ENCODE measurements at regions not wholly inside any gene's neighbourhood (a gene's known extent, or its start where the extent isn't known, plus 50 kb on each side); places are given as distances from the start of the nearest gene placed in this dataset.

DNA sequence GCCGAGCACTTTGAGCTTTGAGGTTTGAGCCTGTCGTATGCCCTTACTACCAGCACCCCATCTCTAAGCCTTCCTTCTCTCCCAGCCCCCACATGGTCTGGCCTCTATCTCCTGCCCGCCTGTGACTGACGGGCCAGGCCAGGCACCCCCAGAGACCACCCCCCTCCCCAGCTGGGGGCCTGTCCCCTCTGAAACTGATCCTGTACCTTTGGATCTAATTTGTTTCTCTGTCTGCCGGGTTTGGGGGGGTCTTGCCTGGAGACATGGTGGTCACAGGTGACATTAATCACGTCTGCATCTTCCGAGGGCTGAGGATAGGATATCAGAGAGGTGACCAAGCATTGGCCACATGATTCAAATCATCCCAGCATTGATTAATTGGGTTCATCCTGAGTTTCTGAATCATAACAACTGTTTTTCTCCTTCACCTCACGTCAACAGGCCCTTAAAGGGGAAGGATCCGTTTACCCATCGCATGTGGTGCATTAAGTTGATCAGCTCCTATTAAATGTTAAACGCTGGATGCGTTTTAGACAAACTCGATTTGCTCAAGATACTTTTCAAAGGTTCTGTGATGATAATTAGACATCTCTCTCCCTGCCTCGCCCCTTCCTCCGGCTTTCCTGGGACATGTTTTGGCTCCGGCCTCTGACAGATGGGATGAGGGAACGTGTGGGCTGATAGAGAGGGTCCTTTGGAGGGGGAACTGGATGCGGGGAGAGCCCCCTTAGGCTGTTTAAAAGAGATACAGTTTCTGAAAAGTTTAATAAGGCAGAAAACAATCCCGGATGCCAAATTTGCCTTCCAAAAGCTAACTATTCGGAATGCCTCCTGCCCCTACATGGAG lies 63.3 kb upstream of the TBX3 start:
- Mint-ChIP-seq H3K27ac (no peak overlapping the region), H3K36me3 (no peaks in the 10 kb centered on the region), H3K4me3 (no peak overlapping the region), H3K4me1 (ENCODE audit: low read depth) (no peaks in the 10 kb centered on the region), H3K27me3 (peaks cover 3% of the 10 kb centered on the region), H3K9me3 (no peaks in the 10 kb centered on the region)
- ChIA-PET POLR2A (no interaction called here), CTCF (no interaction called here)
- intact Hi-C loops (cut with micrococcal nuclease) = no loop called here
- DNase-seq = no peak

DNA sequence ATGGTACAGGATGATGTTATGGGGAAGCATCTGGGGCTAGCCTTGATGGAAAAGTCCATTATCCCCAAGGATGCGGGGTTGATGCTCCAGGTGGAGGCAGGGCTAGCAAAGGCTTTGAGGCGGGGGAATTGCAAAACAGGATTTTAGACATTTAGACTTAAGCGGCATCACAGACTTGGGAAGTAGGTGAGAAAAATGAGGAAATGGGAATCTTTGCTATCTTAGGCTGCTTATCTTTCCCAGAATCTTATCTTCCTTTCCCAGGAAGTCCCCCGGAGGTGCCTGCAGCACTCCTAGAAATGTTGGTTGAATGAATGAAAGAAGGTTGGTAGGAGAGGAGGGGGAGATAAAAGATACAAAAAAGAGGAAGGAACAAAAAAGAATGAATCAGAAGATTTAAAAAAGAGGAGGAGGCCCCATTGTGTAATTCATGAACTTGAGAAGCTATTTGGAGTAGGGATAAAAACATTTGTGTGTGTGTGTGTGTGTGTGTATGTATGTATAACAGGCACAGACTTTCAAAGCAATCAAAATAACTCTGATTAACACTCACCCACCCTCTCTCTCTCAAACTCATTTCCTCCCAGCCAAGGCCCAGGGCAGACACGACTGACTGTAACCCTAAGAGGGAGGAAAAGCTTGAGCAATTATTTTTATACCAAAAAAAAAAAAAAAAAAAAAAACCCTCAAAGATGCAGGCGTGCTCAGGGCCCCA lies 62.5 kb upstream of the TBX3 start:
- Mint-ChIP-seq H3K27me3 (peaks cover 3% of the 10 kb centered on the region), H3K4me3 (no peak overlapping the region), H3K4me1 (ENCODE audit: low read depth) (no peaks in the 10 kb centered on the region), H3K27ac (no peak overlapping the region), H3K9me3 (no peaks in the 10 kb centered on the region), H3K36me3 (no peaks in the 10 kb centered on the region)
- POLR2A ChIA-PET = no interaction called here
- DNase-seq = no peak
- CTCF ChIA-PET = no interaction called here
- intact Hi-C loops (cut with micrococcal nuclease) = no loop called here

DNA sequence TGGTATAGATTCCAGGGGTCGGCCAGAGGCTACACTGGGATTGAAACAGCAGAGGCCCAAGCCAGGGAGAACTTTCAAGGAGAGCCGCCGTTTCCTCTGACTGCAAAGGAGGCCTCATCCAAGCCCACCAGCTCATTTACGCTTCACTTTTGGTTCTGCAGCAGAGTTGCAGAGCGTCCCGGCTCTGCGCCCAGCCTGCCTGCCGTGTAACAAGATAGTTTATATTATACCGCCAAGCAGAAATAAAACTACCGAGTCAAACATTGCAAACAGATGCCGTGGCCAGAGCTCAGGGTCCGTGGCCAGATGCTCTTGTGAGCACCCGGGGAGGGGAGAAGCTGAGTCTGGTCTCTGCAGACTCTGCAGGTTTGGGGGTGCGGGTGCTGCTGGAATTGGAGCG lies 60.7 kb upstream of the TBX3 start:
- no peaks in the 10 kb centered on the region for H3K9me3 Mint-ChIP-seq
- no peak overlapping the region for H3K4me3 Mint-ChIP-seq
- intact Hi-C loops (cut with micrococcal nuclease) = no loop called here
- peaks cover 3% of the 10 kb centered on the region for H3K27me3 Mint-ChIP-seq
- no peaks in the 10 kb centered on the region for H3K36me3 Mint-ChIP-seq
- H3K27ac Mint-ChIP-seq = no peak overlapping the region
- ChIA-PET CTCF (interaction anchor here (0.5 kb wide), 1 partner anchor 912 kb away, joined by 4 read pairs; no protein-coding TSS in a partner anchor), POLR2A (no interaction called here)
- DNase-seq = no peak
- H3K4me1 Mint-ChIP-seq (ENCODE audit: low read depth) = no peaks in the 10 kb centered on the region

DNA sequence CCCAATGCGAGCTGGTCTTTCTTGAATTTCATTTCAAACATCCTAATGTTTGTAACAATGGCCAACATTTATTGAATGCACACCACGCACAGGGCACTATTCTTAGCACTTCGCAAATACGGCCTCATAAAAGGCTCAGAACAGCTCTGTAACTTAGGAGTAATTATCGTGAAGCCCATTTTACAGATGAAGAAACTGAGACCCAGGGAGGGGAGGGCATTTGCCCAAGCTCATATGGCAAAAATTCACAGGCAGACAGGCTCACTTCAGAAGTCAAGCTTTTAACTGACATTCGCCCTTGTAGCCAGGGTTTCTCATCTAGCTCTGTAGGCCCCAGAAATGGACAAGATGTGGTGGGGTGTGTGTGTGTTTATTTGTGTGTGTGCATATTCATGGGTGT lies 60.3 kb upstream of the TBX3 start:
- intact Hi-C loops (cut with micrococcal nuclease) = no loop called here
- ChIA-PET POLR2A (no interaction called here), CTCF (interaction anchor here (0.5 kb wide), 1 partner anchor 912 kb away, joined by 4 read pairs; no protein-coding TSS in a partner anchor)
- Mint-ChIP-seq H3K4me1 (ENCODE audit: low read depth) (no peaks in the 10 kb centered on the region), H3K9me3 (no peaks in the 10 kb centered on the region), H3K27me3 (peaks cover 3% of the 10 kb centered on the region), H3K4me3 (no peak overlapping the region), H3K27ac (no peak overlapping the region), H3K36me3 (no peaks in the 10 kb centered on the region)
- no peak for DNase-seq

DNA sequence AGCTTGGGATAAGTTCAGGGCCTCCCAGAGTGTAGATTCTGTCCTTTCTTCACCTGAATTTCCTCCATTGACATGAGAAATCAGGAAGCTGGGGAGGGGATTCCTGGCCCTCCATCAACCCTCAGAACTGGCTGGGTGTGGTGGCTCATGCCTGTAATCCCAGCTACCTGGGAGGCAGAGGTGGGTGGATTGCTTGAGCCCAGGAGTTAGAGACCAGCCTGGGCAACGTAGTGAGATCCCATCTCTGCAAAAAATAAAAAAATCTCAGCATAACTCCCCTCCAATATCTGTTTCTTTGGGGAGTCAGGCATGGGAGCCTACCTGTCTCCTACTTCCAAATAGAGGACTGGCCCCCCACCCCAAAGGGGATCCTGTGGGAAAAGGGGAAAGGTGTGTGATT lies 59.8 kb upstream of the TBX3 start:
- ChIA-PET CTCF (no interaction called here), POLR2A (no interaction called here)
- intact Hi-C loops (cut with micrococcal nuclease) = no loop called here
- Mint-ChIP-seq H3K9me3 (no peaks in the 10 kb centered on the region), H3K4me1 (ENCODE audit: low read depth) (no peaks in the 10 kb centered on the region), H3K4me3 (no peak overlapping the region), H3K36me3 (no peaks in the 10 kb centered on the region), H3K27ac (no peak overlapping the region), H3K27me3 (peaks cover 3% of the 10 kb centered on the region)
- DNase-seq = no peak

DNA sequence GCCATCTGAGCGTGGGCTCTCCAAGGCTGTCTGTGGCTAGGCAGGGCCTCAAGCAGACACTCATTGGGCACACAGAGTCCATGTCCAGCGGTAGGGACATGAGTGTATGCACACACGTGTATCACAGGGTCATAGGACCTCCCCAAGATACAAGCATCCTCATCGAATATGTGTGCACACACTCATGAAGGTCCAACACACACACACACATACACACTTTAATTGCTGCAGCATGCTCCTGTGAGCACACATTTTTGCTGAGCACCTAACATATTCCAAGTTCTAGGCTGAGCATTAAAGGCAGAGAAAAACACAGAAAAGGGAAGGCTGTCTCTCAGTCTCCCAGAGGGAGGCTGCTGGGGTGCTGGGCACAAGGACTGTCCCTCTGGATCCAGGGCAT lies 59.3 kb upstream of the TBX3 start:
- intact Hi-C loops (cut with micrococcal nuclease) = no loop called here

DNA sequence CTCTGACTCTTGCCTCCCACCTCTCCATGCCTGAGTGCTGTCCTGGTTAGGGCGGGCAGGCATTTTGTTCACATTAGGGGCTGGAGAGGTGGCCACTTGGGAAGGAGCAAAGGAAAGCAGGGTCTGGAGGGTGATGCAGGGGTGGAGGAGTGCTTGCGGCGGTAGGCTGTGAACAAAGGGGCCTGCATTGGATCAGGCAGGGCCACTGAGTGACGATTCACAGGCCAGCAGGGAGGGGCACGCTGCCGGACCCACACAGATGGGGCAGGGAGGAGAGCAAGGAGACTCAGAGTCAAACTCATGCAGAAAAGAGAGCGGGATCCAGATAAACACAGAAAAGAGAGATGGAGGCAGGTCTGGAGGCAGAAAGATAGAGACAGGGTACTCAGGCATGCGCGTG lies 58.4 kb upstream of the TBX3 start:
- Mint-ChIP-seq H3K36me3 (no peaks in the 10 kb centered on the region), H3K27me3 (peaks cover 3% of the 10 kb centered on the region), H3K4me1 (ENCODE audit: low read depth) (no peaks in the 10 kb centered on the region), H3K9me3 (no peaks in the 10 kb centered on the region), H3K27ac (no peak overlapping the region), H3K4me3 (no peak overlapping the region)
- intact Hi-C loops (cut with micrococcal nuclease) = no loop called here
- no peak for DNase-seq
- ChIA-PET POLR2A (no interaction called here), CTCF (no interaction called here)

More for the DNA sequence above, 59.3 kb upstream of the TBX3 start:
- no peaks in the 10 kb centered on the region for H3K9me3 Mint-ChIP-seq
- ChIA-PET CTCF (no interaction called here), POLR2A (no interaction called here)
- peaks cover 3% of the 10 kb centered on the region for H3K27me3 Mint-ChIP-seq
- no peak for DNase-seq
- H3K27ac Mint-ChIP-seq = no peak overlapping the region
- H3K36me3 Mint-ChIP-seq = no peaks in the 10 kb centered on the region
- no peaks in the 10 kb centered on the region for H3K4me1 Mint-ChIP-seq (ENCODE audit: low read depth)
- H3K4me3 Mint-ChIP-seq = no peak overlapping the region

DNA sequence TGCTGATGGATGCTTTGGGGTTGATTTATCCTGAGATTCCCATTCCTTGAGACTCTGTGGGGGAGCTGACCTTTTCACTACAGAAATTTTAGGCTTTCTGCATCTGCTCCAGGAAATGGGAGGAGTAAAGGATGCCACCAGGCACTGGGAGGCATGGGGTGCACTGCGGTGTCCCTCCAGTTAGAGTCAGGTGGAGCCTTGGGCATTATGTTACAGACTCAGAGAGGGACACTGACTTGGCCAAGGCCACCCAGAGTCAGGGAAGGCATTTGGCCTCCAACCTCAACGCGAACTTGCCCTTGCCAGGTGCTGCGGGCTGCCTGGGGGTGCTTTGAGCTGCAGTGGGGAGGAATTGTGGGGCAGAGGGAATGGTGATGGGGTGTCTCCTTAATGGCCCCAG lies 58.0 kb upstream of the TBX3 start:
- CTCF ChIA-PET = no interaction called here
- DNase-seq = no peak
- Mint-ChIP-seq H3K4me1 (ENCODE audit: low read depth) (no peaks in the 10 kb centered on the region), H3K9me3 (no peaks in the 10 kb centered on the region), H3K4me3 (no peak overlapping the region), H3K27ac (no peak overlapping the region), H3K27me3 (peaks cover 3% of the 10 kb centered on the region), H3K36me3 (no peaks in the 10 kb centered on the region)
- intact Hi-C loops (cut with micrococcal nuclease) = no loop called here
- POLR2A ChIA-PET = no interaction called here

DNA sequence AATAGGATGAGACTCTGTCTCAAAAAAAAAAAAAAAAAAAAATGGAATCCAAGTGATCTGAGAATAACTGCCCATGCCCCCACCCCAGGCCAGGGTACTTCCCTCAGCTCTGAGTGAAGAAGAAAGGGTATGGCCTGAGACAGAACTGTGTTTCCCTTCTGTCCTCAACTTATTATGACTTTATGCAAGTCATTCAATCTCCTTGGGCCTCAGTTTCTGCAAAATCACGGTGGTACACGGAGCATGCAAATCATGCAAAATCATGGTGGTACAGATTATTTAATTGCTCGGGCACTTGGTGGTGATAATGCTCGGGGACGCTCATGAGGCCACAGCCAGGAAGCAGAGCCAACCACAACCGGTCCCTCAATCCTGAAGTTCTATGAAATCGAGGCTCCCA lies 56.5 kb upstream of the TBX3 start:
- Mint-ChIP-seq H3K27ac (no peak overlapping the region), H3K27me3 (peaks cover 13% of the 10 kb centered on the region)
- POLR2A ChIA-PET = no interaction called here

DNA sequence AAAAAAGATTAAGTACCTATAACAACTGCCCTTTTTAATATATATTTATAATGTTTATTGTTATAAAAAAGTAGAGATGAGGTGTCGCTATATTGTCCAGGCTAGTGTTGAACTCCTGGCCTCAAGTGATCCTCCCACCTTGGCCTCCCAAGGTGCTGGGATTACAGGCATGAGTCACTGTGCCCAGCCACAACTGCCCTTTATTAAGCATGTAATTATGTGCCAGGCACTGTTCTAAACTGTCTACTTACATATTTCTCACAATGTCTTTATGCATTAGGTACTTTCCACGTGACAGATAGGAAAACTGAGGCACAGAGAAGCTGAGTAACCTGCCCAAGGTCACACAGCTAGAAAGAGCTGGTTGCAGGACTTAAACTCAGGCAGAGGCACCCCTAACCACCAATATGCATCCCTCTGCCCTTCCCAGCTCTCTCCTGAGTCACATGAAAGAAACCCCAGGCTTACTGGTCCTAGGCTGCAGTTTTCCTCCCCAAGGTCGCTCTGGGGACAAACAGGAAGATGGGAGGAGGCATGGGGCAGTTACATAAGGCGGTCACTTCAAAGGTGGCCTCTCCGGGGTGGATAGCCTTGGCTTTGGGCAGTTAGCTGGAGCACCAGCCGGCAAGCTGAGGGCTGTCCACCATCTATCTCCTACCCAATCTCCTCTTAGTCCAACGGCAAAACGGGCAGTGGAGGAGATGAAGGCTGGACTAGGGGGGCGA lies 54.6 kb upstream of the TBX3 start:
- no peak overlapping the region for H3K4me3 Mint-ChIP-seq
- no peak overlapping the region for H3K27ac Mint-ChIP-seq
- POLR2A ChIA-PET = no interaction called here
- no peaks in the 10 kb centered on the region for H3K36me3 Mint-ChIP-seq
- intact Hi-C loops (cut with micrococcal nuclease) = no loop called here
- H3K27me3 Mint-ChIP-seq = peaks cover 21% of the 10 kb centered on the region
- no peaks in the 10 kb centered on the region for H3K4me1 Mint-ChIP-seq (ENCODE audit: low read depth)
- CTCF ChIA-PET = no interaction called here
- H3K9me3 Mint-ChIP-seq = no peaks in the 10 kb centered on the region
- no peak for DNase-seq

More for the DNA sequence above, 56.5 kb upstream of the TBX3 start:
- DNase-seq = no peak
- CTCF ChIA-PET = no interaction called here
- H3K4me3 Mint-ChIP-seq = no peak overlapping the region
- no peaks in the 10 kb centered on the region for H3K36me3 Mint-ChIP-seq
- H3K9me3 Mint-ChIP-seq = no peaks in the 10 kb centered on the region
- intact Hi-C loops (cut with micrococcal nuclease) = no loop called here
- no peaks in the 10 kb centered on the region for H3K4me1 Mint-ChIP-seq (ENCODE audit: low read depth)

DNA sequence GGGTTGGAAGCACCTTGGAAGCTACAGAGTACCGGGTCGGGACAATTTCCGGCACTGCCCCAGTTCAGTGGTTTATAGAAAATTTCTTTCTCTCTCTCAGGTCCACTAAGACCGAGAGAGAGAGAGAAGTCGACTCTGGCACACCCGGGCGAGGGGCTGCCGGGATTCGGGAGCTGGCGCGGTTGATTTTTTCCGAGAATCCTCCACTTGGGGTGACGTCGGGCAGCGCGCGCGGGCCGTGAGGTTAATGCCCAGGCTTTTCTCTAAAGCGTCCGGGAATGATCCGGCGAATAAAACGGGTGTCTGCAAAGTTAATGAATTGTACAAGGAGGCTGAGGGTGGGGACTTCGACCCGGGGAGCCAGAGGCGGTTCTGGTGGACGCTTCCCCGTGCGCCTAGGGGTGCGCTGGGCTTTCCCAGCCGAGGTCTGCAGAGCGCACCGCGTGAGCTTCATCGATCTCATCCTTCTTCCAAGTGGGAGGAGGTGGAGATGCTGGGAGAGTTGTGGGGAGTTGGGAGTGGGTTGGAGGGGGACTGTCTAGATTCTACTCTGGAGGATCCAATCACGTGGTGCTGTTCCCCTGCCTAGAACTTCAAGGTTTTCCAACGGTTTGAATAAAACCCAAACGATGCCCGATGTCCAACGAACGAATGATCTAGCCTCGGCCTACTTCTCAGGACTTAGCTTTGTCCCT lies 51.9 kb upstream of the TBX3 start:
- Mint-ChIP-seq H3K4me3 (no peak overlapping the region), H3K36me3 (no peaks in the 10 kb centered on the region), H3K4me1 (ENCODE audit: low read depth) (no peaks in the 10 kb centered on the region), H3K27ac (no peak overlapping the region), H3K27me3 (peaks cover 21% of the 10 kb centered on the region), H3K9me3 (no peaks in the 10 kb centered on the region)
- intact Hi-C loops (cut with micrococcal nuclease) = no loop called here
- POLR2A ChIA-PET = no interaction called here
- no peak for DNase-seq
- CTCF ChIA-PET = no interaction called here

DNA sequence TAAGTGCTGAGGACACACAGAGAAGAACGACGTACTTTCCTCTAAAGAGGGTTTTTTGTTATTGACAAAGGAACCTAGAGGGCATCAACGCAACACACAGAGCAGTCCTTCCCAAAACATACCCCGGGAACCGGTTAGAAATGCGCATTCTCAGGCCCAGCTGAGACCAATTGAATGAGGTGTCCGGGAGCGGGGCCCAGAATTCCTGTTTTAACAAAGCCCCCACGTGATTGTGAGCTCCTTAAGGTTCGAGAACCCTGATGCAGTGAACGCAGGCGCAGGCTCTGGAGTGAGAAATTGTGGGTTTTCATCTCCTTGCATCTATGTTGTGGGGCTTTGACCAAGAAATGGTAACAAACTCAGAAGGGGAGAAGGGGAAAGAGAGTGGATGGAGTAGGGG lies 51.0 kb upstream of the TBX3 start:
- intact Hi-C loops (cut with micrococcal nuclease) = no loop called here
- Mint-ChIP-seq H3K4me1 (ENCODE audit: low read depth) (no peaks in the 10 kb centered on the region), H3K4me3 (no peak overlapping the region), H3K36me3 (no peaks in the 10 kb centered on the region), H3K27ac (no peak overlapping the region), H3K9me3 (no peaks in the 10 kb centered on the region), H3K27me3 (peaks cover 21% of the 10 kb centered on the region)
- ChIA-PET CTCF (no interaction called here), POLR2A (no interaction called here)
- DNase-seq = no peak
